ENCODE measurements at regions not wholly inside any gene's neighbourhood (a gene's known extent, or its start where the extent isn't known, plus 50 kb on each side); places are given as distances from the start of the nearest gene placed in this dataset.

DNA sequence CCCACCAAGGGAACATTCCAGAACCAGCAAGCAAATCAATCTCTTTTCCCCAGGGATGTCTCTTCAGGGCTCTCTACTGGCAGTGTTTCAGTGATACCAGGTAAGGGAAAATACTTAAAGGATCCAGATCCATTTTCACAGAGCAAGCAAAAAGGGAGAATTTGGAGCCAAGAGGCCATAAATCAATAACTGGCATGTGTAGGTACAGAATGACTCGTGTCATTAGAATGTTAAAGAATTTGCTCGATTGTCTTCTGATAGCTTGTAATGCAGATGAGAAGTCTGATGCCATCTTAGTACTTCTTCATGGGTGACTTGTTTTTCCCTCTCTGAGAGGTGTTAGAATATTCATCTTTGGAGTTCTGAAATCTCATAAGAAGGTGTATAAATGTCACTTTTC, 242.9 kb downstream of the KTN1 start:
- Histone ChIP-seq H3K36me3 (no peaks in the 10 kb centered on the region), H3K27ac (no peak overlapping the region), H3K27me3 (no peaks in the 10 kb centered on the region), H3K9me3 (peaks cover 0 to 14% (median 3%) of the 10 kb centered on the region in 12 donors), H3K4me3 (no peak overlapping the region), H3K4me1 (no peaks in the 10 kb centered on the region)
- no peak for ATAC-seq
- DNase-seq, result no peak
- no peak for TF ChIP-seq POLR2A (IDR thresholded peaks at IDR 0.05)
- TF ChIP-seq, protein P1, sequence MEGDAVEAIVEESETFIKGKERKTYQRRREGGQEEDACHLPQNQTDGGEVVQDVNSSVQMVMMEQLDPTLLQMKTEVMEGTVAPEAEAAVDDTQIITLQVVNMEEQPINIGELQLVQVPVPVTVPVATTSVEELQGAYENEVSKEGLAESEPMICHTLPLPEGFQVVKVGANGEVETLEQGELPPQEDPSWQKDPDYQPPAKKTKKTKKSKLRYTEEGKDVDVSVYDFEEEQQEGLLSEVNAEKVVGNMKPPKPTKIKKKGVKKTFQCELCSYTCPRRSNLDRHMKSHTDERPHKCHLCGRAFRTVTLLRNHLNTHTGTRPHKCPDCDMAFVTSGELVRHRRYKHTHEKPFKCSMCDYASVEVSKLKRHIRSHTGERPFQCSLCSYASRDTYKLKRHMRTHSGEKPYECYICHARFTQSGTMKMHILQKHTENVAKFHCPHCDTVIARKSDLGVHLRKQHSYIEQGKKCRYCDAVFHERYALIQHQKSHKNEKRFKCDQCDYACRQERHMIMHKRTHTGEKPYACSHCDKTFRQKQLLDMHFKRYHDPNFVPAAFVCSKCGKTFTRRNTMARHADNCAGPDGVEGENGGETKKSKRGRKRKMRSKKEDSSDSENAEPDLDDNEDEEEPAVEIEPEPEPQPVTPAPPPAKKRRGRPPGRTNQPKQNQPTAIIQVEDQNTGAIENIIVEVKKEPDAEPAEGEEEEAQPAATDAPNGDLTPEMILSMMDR (IDR thresholded peaks at IDR 0.05), result no peak
- WGBS, 4 donors, result 82 to 94% (median 88%) methylated on average over 2 of the region's 2 CpGs
- intact Hi-C loops (cut with DNase I), result no loop called here

DNA sequence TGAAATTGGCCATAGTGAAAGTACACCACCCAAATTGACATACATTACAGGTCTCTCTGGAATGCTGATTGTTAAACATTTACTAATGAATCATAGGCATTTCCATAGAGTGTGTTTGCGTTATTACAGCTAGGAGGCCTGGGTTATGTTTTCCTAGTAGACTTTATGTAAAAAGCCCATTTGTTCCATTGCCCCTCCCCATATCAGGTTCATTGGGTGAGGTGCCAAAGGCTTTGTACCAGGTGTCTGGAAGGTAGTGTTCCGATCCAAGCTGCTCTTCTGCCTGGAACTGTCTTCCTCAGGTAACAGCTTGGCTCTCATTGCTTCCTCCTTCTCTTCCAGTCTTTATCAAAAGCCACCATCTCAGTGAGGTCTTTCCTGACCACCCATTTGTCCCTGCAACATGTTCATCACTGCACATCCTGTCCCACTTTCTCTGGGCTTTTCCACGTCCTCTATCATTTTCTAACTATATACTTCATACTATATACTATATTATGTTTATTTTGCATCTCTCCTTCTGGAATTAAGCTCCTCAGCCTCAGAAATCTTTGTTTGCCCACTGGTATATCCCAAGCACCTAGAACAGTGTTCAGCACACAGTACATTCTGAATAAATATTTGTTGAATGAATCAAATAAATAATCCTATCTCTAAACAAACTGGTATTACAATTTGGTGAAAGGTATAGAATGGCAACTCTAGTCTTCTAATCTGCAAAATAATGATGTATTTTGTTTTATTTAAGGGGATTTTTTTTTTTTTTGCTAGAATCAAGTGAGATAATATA, 252.3 kb downstream of the KTN1 start:
- TF ChIP-seq, protein P1 (IDR thresholded peaks at IDR 0.05), result no peak
- no peak for TF ChIP-seq POLR2A (IDR thresholded peaks at IDR 0.05)
- no peak for ATAC-seq
- Histone ChIP-seq H3K9me3 (no peaks in the 10 kb centered on the region), H3K27me3 (no peaks in the 10 kb centered on the region), H3K4me1 (no peaks in the 10 kb centered on the region), H3K27ac (no peak overlapping the region), H3K4me3 (no peak overlapping the region), H3K36me3 (no peaks in the 10 kb centered on the region)
- WGBS, 4 donors, result 80 to 87% (median 85%) methylated on average over 3 of the region's 3 CpGs
- intact Hi-C loops (cut with DNase I), result no loop called here
- no peak for DNase-seq

DNA sequence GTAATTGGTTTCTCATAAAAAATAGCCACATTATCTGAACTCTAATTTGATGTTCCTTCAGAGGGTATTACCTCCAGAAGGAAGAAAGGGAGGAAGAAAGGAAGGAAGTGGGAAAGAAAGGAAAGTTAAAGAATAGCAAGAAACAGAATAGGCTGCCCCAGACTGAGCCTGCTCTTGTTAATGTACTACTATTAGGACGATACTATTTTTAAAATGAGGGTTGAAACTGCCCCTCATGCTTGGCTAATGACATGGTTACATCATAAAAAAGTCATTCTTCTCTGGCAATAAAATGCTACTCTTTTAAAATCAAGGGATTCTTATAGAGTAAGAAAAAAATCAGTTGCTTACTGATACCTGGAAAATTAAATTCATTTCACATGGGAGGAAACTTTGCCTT, 253.0 kb downstream of the KTN1 start:
- no peaks in the 10 kb centered on the region for H3K9me3 ChIP-seq
- no peaks in the 10 kb centered on the region for H3K27me3 ChIP-seq
- H3K4me3 ChIP-seq, result no peak overlapping the region
- H3K27ac ChIP-seq, result no peak overlapping the region
- ATAC-seq (no peak), DNase-seq (no peak)
- TF ChIP-seq, protein P1 (IDR thresholded peaks at IDR 0.05), result no peak
- TF ChIP-seq POLR2A (IDR thresholded peaks at IDR 0.05), result no peak
- WGBS, 4 donors, result 59 to 74% (median 61%) methylated on average over 1 of the region's 1 CpG
- no peaks in the 10 kb centered on the region for H3K36me3 ChIP-seq
- intact Hi-C loops (cut with DNase I), result no loop called here
- H3K4me1 ChIP-seq, result no peaks in the 10 kb centered on the region

DNA sequence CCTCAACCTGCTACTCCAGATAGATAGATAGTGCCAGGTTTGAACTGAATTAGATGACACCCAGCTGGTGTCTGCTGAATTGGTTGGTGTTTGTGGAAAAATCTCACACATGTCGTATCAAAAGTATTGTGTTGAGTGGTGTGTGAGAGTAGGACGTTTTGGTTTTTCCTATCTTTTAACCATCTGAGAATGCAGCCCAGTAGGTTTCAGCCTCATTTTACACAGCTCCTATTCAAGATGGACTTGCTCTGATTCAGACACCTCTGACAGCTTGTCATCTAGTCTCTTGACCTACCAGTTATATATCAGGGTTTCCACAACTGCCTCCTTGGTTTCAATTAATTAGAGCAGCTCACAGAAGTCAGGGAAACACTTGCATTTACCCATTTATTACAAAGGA, 254.4 kb downstream of the KTN1 start:
- H3K4me1 ChIP-seq, result no peaks in the 10 kb centered on the region
- no peaks in the 10 kb centered on the region for H3K9me3 ChIP-seq
- no peak overlapping the region for H3K4me3 ChIP-seq
- H3K27me3 ChIP-seq, result no peaks in the 10 kb centered on the region
- no peak for DNase-seq
- no peak for TF ChIP-seq POLR2A (IDR thresholded peaks at IDR 0.05)
- TF ChIP-seq, protein P1 (IDR thresholded peaks at IDR 0.05), result no peak
- intact Hi-C loops (cut with DNase I), result no loop called here
- WGBS, 4 donors, result 59 to 79% (median 65%) methylated on average over 2 of the region's 2 CpGs
- H3K36me3 ChIP-seq, result no peaks in the 10 kb centered on the region
- no peak for ATAC-seq
- no peak overlapping the region for H3K27ac ChIP-seq
